ENCODE measurements at regions not wholly inside any gene's neighbourhood (a gene's known extent, or its start where the extent isn't known, plus 50 kb on each side); places are given as distances from the start of the nearest gene placed in this dataset.

- DNase-seq, result no peak
These were observed 115.9 kb downstream of the OMA1 start for GRCh38 chr1:58430421-58431275.

DNA sequence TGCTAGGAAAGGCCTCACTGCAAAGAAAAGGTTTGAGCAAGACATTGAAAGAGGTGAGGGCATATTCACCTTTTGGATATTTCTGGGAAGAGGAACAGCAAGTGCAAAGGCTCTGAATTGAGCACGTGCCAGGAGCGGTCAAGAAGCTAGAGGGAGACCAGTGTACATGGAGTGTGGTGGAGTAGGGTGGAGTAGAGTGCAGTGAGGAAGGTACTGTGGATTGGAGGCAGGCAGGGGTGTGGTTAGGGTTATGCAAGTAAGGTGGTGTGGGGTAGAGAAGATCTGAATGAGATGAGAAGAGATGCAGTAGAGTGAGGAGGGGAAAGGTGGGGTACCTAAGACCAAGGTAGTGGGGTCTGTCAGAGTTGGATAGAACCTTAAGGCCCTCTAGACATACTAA lies 119.6 kb downstream of the OMA1 start:
- DNase-seq, result no peak

GRCh38 chr1:58422436-58422835 lies 124.1 kb downstream of the OMA1 start:
- DNase-seq, result no peak

GRCh38 chr1:58418283-58419228 lies 128.0 kb downstream of the OMA1 start:
- no peak for DNase-seq

- DNase-seq, result no peak
These were observed 134.4 kb downstream of the OMA1 start for GRCh38 chr1:58412071-58412580.

- no peak for DNase-seq
These were observed 136.6 kb downstream of the OMA1 start for GRCh38 chr1:58409890-58410289.

- DNase-seq, result no peak
These were observed 137.2 kb downstream of the OMA1 start for GRCh38 chr1:58409336-58409735.

- no peak for DNase-seq
These were observed 140.0 kb downstream of the OMA1 start for GRCh38 chr1:58406301-58407071.

DNA sequence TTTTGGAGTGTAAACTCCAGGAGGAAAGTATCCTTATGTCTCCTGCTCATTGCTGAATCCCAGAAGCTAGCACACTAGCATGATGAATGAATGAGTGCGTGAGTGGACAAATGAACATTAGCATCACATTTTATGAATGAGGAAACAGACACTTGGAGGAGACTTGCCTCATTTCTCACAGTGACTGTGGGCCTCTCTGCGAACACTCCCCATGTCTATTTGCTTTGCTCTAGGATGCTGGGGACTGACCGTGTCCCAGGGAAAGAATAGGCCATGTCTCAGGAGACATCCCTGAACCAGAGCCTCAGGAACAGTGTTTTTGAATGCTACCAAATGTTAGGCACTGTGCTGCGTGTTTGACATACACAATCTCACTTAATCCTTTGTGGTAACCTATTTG lies 140.9 kb downstream of the OMA1 start:
- DNase-seq, result no peak

DNA sequence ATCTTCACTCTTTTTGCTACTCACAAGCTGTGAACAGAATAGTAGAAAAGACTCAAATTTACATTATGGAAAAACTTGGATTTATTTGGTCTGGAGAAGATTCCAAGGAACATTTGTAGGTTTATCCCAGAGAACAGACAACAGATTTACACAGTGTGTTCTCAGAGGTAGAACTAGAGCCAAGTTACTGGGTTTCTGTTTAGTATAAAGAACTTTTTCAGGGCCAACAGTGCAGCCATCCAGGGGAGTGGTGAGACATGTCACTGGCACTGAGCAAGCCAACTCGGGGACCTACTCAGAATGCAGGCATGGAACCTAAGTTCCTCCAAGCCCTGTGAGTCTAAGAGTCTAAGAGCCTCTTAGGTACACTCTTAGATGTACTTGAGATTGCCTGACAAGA lies 142.6 kb downstream of the OMA1 start:
- DNase-seq, result no peak

DNA sequence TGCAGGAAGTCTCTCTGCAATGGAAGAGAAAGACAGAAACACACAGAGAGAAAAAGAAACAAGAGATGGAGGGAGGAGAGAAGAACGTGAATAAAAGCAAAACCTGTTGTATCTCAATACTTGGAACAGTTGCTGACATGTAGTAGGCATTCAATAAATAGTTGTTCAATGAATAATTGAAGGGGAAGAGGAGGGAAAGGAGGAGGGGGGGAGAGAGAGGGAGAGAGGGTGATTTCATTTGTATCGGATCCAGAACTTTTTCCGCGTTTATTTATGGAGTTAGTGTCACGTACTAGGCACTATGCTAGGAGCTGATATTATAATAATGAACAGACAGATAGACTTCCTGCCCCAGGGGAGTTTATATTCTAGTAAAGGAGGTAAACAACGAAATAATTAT lies 144.1 kb downstream of the OMA1 start:
- no peak for DNase-seq

DNA sequence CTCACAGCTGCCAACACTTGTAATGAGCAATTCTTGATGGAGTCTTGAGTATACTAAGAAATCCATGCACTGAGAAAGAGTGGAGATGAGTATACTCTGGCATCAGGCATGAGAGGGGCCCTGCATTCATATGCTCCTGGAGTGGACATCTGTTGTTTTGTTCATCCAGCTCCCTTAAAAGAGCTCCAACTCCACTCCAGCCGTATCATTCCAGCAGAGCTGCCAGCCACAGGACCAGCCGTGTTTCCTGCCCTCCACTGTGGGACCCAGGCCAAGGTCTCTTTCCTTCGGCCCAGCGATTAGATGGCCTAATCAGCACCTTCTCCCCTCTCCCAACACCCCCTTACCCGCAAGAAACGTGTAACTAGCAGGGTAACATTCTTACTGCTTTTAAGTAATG lies 144.5 kb downstream of the OMA1 start:
- no peak for DNase-seq

DNA sequence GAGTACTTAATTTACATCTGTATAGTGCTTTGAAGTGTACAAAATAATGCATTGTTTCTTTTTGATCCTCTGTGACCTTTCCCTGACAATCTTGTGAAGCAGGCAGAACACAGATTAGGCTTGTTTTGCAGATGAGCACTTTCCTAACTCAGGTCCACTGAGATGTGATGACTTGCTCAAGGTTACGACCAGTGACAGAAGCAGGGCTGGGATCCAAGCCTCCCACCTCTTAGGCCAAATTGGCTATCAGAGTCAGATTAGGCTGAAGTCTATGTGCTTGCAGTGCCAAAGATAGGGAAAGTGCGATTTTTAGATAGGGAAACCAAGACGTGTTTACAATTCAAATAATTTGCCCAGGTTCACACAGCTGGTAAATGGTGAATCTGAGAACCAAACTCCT lies 147.3 kb downstream of the OMA1 start:
- DNase-seq, result no peak

DNA sequence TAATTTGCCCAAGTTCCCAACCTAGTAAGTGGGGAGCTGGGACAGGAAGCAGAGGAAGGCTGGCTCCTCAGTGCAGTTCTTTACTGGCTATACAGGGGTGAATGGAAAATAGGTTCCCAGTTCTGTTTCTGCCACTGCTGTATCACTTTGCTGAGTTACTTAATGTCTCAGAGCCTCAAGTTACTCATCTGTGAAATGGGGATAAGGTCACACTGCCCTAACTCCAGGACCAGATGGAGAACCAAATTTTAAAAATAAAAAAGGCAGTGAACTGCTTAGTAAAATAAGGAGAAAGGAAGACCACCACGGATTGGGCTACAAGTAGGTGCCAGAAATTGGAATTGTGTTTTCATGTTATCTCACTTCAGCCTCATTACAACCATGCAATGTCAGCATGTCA lies 147.8 kb downstream of the OMA1 start:
- no peak for DNase-seq

- no peak for DNase-seq
These were observed 149.2 kb downstream of the OMA1 start for GRCh38 chr1:58397187-58397820.

GRCh38 chr1:58396150-58396549 lies 150.4 kb downstream of the OMA1 start:
- no peak for DNase-seq

DNA sequence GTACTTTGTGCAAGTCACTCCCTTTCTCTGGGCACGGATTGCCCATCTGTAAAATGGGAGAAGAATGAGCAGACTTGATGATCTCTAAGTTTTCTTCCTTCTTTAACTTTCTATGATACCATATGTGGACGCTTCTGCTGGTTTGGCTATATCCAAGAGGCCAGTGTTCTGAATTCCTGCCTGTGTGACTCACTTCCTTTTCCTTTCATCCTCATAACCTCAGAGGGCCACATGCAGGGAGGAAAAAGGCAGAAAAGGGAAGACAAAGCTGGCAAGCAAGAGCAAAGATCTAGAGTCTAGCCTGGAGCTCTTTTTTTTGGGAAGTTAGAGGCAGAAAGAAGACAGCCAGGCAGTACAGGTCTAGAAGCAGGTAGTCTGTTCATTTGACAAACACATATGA lies 151.2 kb downstream of the OMA1 start:
- DNase-seq, result no peak

DNA sequence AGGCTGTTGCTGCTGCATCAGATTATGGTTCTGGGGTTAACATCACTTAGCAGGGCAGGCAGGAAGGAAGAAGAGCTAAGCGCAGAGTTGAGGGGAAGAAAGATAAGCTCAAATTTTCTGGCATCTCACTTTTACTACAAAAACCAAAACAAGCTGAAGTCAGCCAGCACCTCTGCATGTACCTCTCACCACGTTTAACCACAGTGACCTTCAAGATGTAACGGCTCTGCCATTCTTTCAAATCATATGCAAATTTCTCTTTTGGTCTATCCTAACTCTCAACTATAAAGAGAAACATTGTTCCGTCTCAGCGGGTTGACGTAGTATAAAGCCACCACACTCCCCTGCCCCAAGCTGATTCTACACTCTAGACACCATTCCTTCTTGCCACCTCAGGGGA lies 154.4 kb downstream of the OMA1 start:
- DNase-seq, result no peak

- DNase-seq, result no peak
These were observed 155.0 kb downstream of the OMA1 start for GRCh38 chr1:58391514-58391913.

- DNase-seq, result no peak
These were observed 155.5 kb downstream of the OMA1 start for GRCh38 chr1:58391056-58391455.

GRCh38 chr1:58390091-58390490 lies 156.4 kb downstream of the OMA1 start:
- no peak for DNase-seq

DNA sequence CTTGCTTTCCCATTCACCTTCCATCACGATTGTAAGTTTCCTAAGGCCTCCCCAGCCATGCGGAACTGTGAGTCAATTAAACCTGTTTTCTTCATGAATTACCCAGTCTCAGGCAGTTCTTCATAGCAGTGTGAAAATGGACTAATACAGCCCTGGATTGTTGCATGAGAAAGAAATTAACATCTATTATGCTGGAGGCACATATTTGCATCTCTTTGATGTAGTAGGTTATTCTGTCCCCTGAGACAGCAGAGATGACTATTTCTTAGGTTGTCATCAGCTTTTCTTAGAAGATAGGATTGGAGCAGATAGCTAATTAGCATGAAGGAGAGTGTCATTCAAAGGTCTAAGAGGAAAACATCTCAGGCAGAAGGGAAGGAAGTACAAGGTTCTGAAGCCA lies 166.2 kb downstream of the OMA1 start:
- DNase-seq, result no peak

DNA sequence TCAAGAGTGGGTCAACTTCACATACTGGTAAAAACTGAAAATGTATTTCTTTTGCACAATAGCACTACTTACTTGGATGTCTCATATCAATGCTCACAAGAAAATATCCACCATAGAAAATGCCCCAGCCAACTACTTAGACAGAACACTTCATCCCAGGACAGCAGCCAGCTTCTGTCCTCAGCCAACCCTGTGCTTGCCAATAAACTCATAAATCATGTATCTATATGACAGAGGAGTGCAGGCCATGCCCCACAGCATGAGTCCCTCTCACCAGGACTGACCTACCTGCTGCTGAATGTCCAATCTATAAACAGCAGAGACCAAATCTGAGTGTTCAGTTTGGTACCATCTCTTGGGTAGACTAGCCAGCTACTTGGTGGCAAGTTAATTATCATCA lies 179.3 kb downstream of the OMA1 start:
- no peak for DNase-seq

Measured in NCI-H2081 (cell line).